Mucosa of rectum (tissue), 2 donors: ENCODE measurements at regions not wholly inside any gene's neighbourhood (a gene's known extent, or its start where the extent isn't known, plus 50 kb on each side); places are given as distances from the start of the nearest gene placed in this dataset.

ENCODE experiments used
- H3K27ac ChIP-seq, 2 donors: one replicate each; pipeline ENCODE4 v1.7.0; 2013; ENCODE audit warnings: inconsistent platforms in 2 of 2, low read depth in 2 of 2, low read length in 2 of 2
- H3K27me3 ChIP-seq, 2 donors: one replicate each; pipeline ENCODE4 v1.7.0; 2013; ENCODE audit warnings: low read length in 2 of 2; ENCODE audit not compliant: control insufficient read depth in 2 of 2, insufficient read depth in 2 of 2
- H3K36me3 ChIP-seq, 2 donors: one replicate each; pipeline ENCODE4 v1.7.0; 2013; ENCODE audit warnings: low read length in 2 of 2; ENCODE audit not compliant: control insufficient read depth in 2 of 2, insufficient read depth in 2 of 2
- H3K4me1 ChIP-seq, 2 donors: one replicate each; pipeline ENCODE4 v1.7.0; 2013; ENCODE audit warnings: low read length in 2 of 2, mild to moderate bottlenecking in 1 of 2; ENCODE audit not compliant: control insufficient read depth in 2 of 2, insufficient read depth in 2 of 2
- H3K4me3 ChIP-seq, 2 donors: one replicate each; pipeline ENCODE4 v1.7.0; 2013; ENCODE audit warnings: low read length in 2 of 2
- H3K9ac ChIP-seq, 2 donors: one replicate each; pipeline ENCODE4 v1.7.0; 2013; ENCODE audit warnings: low read length in 2 of 2, low read depth in 1 of 2, mild to moderate bottlenecking in 1 of 2
- H3K9me3 ChIP-seq, 2 donors: one replicate each; pipeline ENCODE4 v1.7.0; 2013; ENCODE audit warnings: low read length in 2 of 2; ENCODE audit not compliant: control insufficient read depth in 2 of 2
- donor health status: healthy.
- donor health status: Normal muscosa, but diverticular disease.

- Histone ChIP-seq H3K4me1 (no peaks in the 10 kb centered on the region), H3K36me3 (no peaks in the 10 kb centered on the region), H3K27me3 (no peaks in the 10 kb centered on the region), H3K9ac (no peak overlapping the region), H3K27ac (no peak overlapping the region), H3K4me3 (no peak overlapping the region), H3K9me3 (no peaks in the 10 kb centered on the region)
Measured at GRCh38 chr16:63539276-63539675, 1503.0 kb upstream of the CDH8 start.

- H3K27ac ChIP-seq: no peak overlapping the region
- no peaks in the 10 kb centered on the region for H3K9me3 ChIP-seq
- H3K9ac ChIP-seq: no peak overlapping the region
- no peak overlapping the region for H3K4me3 ChIP-seq
- H3K36me3 ChIP-seq: no peaks in the 10 kb centered on the region
- no peaks in the 10 kb centered on the region for H3K4me1 ChIP-seq
- no peaks in the 10 kb centered on the region for H3K27me3 ChIP-seq
Measured at GRCh38 chr16:63530974-63531373, 1494.7 kb upstream of the CDH8 start.

- H3K9ac ChIP-seq: no peak overlapping the region
- H3K4me1 ChIP-seq: no peaks in the 10 kb centered on the region
Measured at GRCh38 chr16:63530208-63530607, 1494.0 kb upstream of the CDH8 start.

GRCh38 chr16:63527404-63527803 is 1491.2 kb upstream of the CDH8 start:
- H3K4me1 ChIP-seq: no peaks in the 10 kb centered on the region
- H3K27me3 ChIP-seq: no peaks in the 10 kb centered on the region
- H3K36me3 ChIP-seq: no peaks in the 10 kb centered on the region
- H3K4me3 ChIP-seq: no peak overlapping the region
- no peak overlapping the region for H3K27ac ChIP-seq
- no peaks in the 10 kb centered on the region for H3K9me3 ChIP-seq
- H3K9ac ChIP-seq: no peak overlapping the region

More at GRCh38 chr16:63530208-63530607, 1494.0 kb upstream of the CDH8 start:
- H3K27ac ChIP-seq: no peak overlapping the region
- no peaks in the 10 kb centered on the region for H3K27me3 ChIP-seq
- no peaks in the 10 kb centered on the region for H3K9me3 ChIP-seq
- H3K4me3 ChIP-seq: no peak overlapping the region
- H3K36me3 ChIP-seq: no peaks in the 10 kb centered on the region

GRCh38 chr16:63516394-63516793 is 1480.2 kb upstream of the CDH8 start:
- no peak overlapping the region for H3K27ac ChIP-seq
- no peaks in the 10 kb centered on the region for H3K9me3 ChIP-seq
- no peaks in the 10 kb centered on the region for H3K4me1 ChIP-seq
- no peaks in the 10 kb centered on the region for H3K36me3 ChIP-seq
- no peak overlapping the region for H3K4me3 ChIP-seq
- H3K27me3 ChIP-seq: no peaks in the 10 kb centered on the region
- no peak overlapping the region for H3K9ac ChIP-seq

- Histone ChIP-seq H3K36me3 (no peaks in the 10 kb centered on the region), H3K27ac (no peak overlapping the region), H3K4me3 (no peak overlapping the region), H3K9ac (no peak overlapping the region), H3K9me3 (no peaks in the 10 kb centered on the region), H3K4me1 (no peaks in the 10 kb centered on the region), H3K27me3 (no peaks in the 10 kb centered on the region)
Measured at GRCh38 chr16:63512910-63513309, 1476.7 kb upstream of the CDH8 start.

- no peak overlapping the region for H3K4me3 ChIP-seq
- H3K36me3 ChIP-seq: no peaks in the 10 kb centered on the region
- H3K27me3 ChIP-seq: no peaks in the 10 kb centered on the region
- H3K4me1 ChIP-seq: no peaks in the 10 kb centered on the region
- no peaks in the 10 kb centered on the region for H3K9me3 ChIP-seq
- H3K9ac ChIP-seq: no peak overlapping the region
- H3K27ac ChIP-seq: no peak overlapping the region
Measured at GRCh38 chr16:63497408-63497807, 1461.2 kb upstream of the CDH8 start.

- Histone ChIP-seq H3K9ac (no peak overlapping the region), H3K9me3 (no peaks in the 10 kb centered on the region), H3K4me3 (no peak overlapping the region), H3K4me1 (no peaks in the 10 kb centered on the region), H3K36me3 (no peaks in the 10 kb centered on the region), H3K27me3 (no peaks in the 10 kb centered on the region), H3K27ac (no peak overlapping the region)
Measured at GRCh38 chr16:63496282-63496681, 1460.0 kb upstream of the CDH8 start.

- no peaks in the 10 kb centered on the region for H3K4me1 ChIP-seq
- H3K9ac ChIP-seq: no peak overlapping the region
- no peak overlapping the region for H3K4me3 ChIP-seq
- no peaks in the 10 kb centered on the region for H3K27me3 ChIP-seq
- no peaks in the 10 kb centered on the region for H3K9me3 ChIP-seq
- H3K36me3 ChIP-seq: no peaks in the 10 kb centered on the region
- no peak overlapping the region for H3K27ac ChIP-seq
Measured at GRCh38 chr16:63488955-63489354, 1452.7 kb upstream of the CDH8 start.

GRCh38 chr16:63481060-63481459 is 1444.8 kb upstream of the CDH8 start:
- H3K9me3 ChIP-seq: no peaks in the 10 kb centered on the region
- H3K4me1 ChIP-seq: no peaks in the 10 kb centered on the region
- H3K27ac ChIP-seq: no peak overlapping the region
- H3K4me3 ChIP-seq: no peak overlapping the region
- no peak overlapping the region for H3K9ac ChIP-seq
- no peaks in the 10 kb centered on the region for H3K27me3 ChIP-seq
- no peaks in the 10 kb centered on the region for H3K36me3 ChIP-seq

- Histone ChIP-seq H3K27ac (no peak overlapping the region), H3K4me3 (no peak overlapping the region), H3K27me3 (no peaks in the 10 kb centered on the region), H3K36me3 (no peaks in the 10 kb centered on the region), H3K9me3 (no peaks in the 10 kb centered on the region), H3K4me1 (no peaks in the 10 kb centered on the region), H3K9ac (no peak overlapping the region)
Measured at GRCh38 chr16:63473725-63474124, 1437.5 kb upstream of the CDH8 start.
